IPS-18a (cell line): ENCODE measurements at regions not wholly inside any gene's neighbourhood (a gene's known extent, or its start where the extent isn't known, plus 50 kb on each side); places are given as distances from the start of the nearest gene placed in this dataset.

Experiments
- H3K27ac ChIP-seq: one replicate; pipeline ENCODE4 v1.5.1; 2013; ENCODE audit warnings: low read length
- H3K27me3 ChIP-seq: one replicate; pipeline ENCODE4 v1.6.1; 2013; ENCODE audit warnings: mild to moderate bottlenecking, low read length; ENCODE audit not compliant: control insufficient read depth, insufficient read depth
- H3K36me3 ChIP-seq: one replicate; pipeline ENCODE4 v1.6.1; 2013; ENCODE audit warnings: low read depth, low read length; ENCODE audit not compliant: control insufficient read depth
- H3K4me1 ChIP-seq: one replicate; pipeline ENCODE4 v1.6.1; 2013; ENCODE audit warnings: low read depth, low read length; ENCODE audit not compliant: control insufficient read depth
- H3K4me3 ChIP-seq: one replicate; pipeline ENCODE4 v1.5.1; 2013; ENCODE audit warnings: low read length
- H3K9ac ChIP-seq: one replicate; pipeline ENCODE4 v1.6.1; 2013; ENCODE audit warnings: mild to moderate bottlenecking, low read length, moderate library complexity
- H3K9me3 ChIP-seq: one replicate; pipeline ENCODE4 v1.6.1; 2013; ENCODE audit warnings: low read depth, low read length; ENCODE audit not compliant: control insufficient read depth

- H3K9me3 ChIP-seq: no peaks in the 10 kb centered on the region
- no peaks in the 10 kb centered on the region for H3K36me3 ChIP-seq
- H3K27me3 ChIP-seq: no peaks in the 10 kb centered on the region
- no peak overlapping the region for H3K27ac ChIP-seq
- no peak overlapping the region for H3K4me3 ChIP-seq
- no peak overlapping the region for H3K9ac ChIP-seq
- no peaks in the 10 kb centered on the region for H3K4me1 ChIP-seq
Observed at GRCh38 chr5:171678646-171679045, 107.0 kb upstream of the SMIM23 start.

GRCh38 chr5:171680485-171680884, 105.1 kb upstream of the SMIM23 start:
- Histone ChIP-seq H3K4me1 (no peaks in the 10 kb centered on the region), H3K27me3 (no peaks in the 10 kb centered on the region), H3K9me3 (no peaks in the 10 kb centered on the region), H3K9ac (no peak overlapping the region), H3K4me3 (no peak overlapping the region), H3K27ac (no peak overlapping the region), H3K36me3 (no peaks in the 10 kb centered on the region)

- Histone ChIP-seq H3K9ac (no peak overlapping the region), H3K4me3 (no peak overlapping the region), H3K27ac (no peak overlapping the region), H3K4me1 (no peaks in the 10 kb centered on the region), H3K36me3 (no peaks in the 10 kb centered on the region), H3K9me3 (no peaks in the 10 kb centered on the region), H3K27me3 (no peaks in the 10 kb centered on the region)
Observed at GRCh38 chr5:171681061-171681460, 104.6 kb upstream of the SMIM23 start.

GRCh38 chr5:171681677-171682076, 103.9 kb upstream of the SMIM23 start:
- H3K9me3 ChIP-seq: no peaks in the 10 kb centered on the region
- no peak overlapping the region for H3K9ac ChIP-seq

GRCh38 chr5:171682801-171683200, 102.8 kb upstream of the SMIM23 start:
- no peaks in the 10 kb centered on the region for H3K27me3 ChIP-seq
- no peaks in the 10 kb centered on the region for H3K36me3 ChIP-seq
- H3K9ac ChIP-seq: no peak overlapping the region
- H3K27ac ChIP-seq: no peak overlapping the region
- H3K4me1 ChIP-seq: no peaks in the 10 kb centered on the region
- no peaks in the 10 kb centered on the region for H3K9me3 ChIP-seq
- H3K4me3 ChIP-seq: no peak overlapping the region

More at GRCh38 chr5:171681677-171682076, 103.9 kb upstream of the SMIM23 start:
- Histone ChIP-seq H3K27me3 (no peaks in the 10 kb centered on the region), H3K27ac (no peak overlapping the region), H3K4me3 (no peak overlapping the region), H3K4me1 (no peaks in the 10 kb centered on the region), H3K36me3 (no peaks in the 10 kb centered on the region)

- Histone ChIP-seq H3K4me1 (no peaks in the 10 kb centered on the region), H3K36me3 (no peaks in the 10 kb centered on the region), H3K4me3 (no peak overlapping the region), H3K27ac (no peak overlapping the region), H3K9me3 (no peaks in the 10 kb centered on the region), H3K9ac (no peak overlapping the region), H3K27me3 (no peaks in the 10 kb centered on the region)
Observed at GRCh38 chr5:171684169-171684568, 101.4 kb upstream of the SMIM23 start.

- H3K27ac ChIP-seq: no peak overlapping the region
- H3K9ac ChIP-seq: no peak overlapping the region
- H3K4me1 ChIP-seq: no peaks in the 10 kb centered on the region
- no peaks in the 10 kb centered on the region for H3K27me3 ChIP-seq
- no peaks in the 10 kb centered on the region for H3K36me3 ChIP-seq
- no peaks in the 10 kb centered on the region for H3K9me3 ChIP-seq
- no peak overlapping the region for H3K4me3 ChIP-seq
Observed at GRCh38 chr5:171688696-171689495, 96.7 kb upstream of the SMIM23 start.

- H3K36me3 ChIP-seq: no peaks in the 10 kb centered on the region
- H3K27ac ChIP-seq: no peak overlapping the region
- no peak overlapping the region for H3K9ac ChIP-seq
- no peak overlapping the region for H3K4me3 ChIP-seq
- no peaks in the 10 kb centered on the region for H3K27me3 ChIP-seq
- no peaks in the 10 kb centered on the region for H3K4me1 ChIP-seq
- no peaks in the 10 kb centered on the region for H3K9me3 ChIP-seq
Observed at GRCh38 chr5:171689853-171690417, 95.7 kb upstream of the SMIM23 start.

GRCh38 chr5:171692107-171692506, 93.5 kb upstream of the SMIM23 start:
- Histone ChIP-seq H3K9ac (no peak overlapping the region), H3K4me3 (no peak overlapping the region), H3K36me3 (no peaks in the 10 kb centered on the region), H3K9me3 (no peaks in the 10 kb centered on the region), H3K4me1 (no peaks in the 10 kb centered on the region), H3K27me3 (no peaks in the 10 kb centered on the region), H3K27ac (no peak overlapping the region)

GRCh38 chr5:171692936-171693335, 92.7 kb upstream of the SMIM23 start:
- no peaks in the 10 kb centered on the region for H3K9me3 ChIP-seq
- H3K36me3 ChIP-seq: no peaks in the 10 kb centered on the region
- no peaks in the 10 kb centered on the region for H3K4me1 ChIP-seq
- H3K27ac ChIP-seq: no peak overlapping the region
- H3K27me3 ChIP-seq: no peaks in the 10 kb centered on the region
- no peak overlapping the region for H3K9ac ChIP-seq
- no peak overlapping the region for H3K4me3 ChIP-seq

GRCh38 chr5:171693412-171693811, 92.2 kb upstream of the SMIM23 start:
- Histone ChIP-seq H3K27me3 (no peaks in the 10 kb centered on the region), H3K4me3 (no peak overlapping the region), H3K9ac (no peak overlapping the region), H3K4me1 (no peaks in the 10 kb centered on the region), H3K36me3 (no peaks in the 10 kb centered on the region), H3K9me3 (no peaks in the 10 kb centered on the region), H3K27ac (no peak overlapping the region)

- H3K36me3 ChIP-seq: no peaks in the 10 kb centered on the region
- H3K4me1 ChIP-seq: no peaks in the 10 kb centered on the region
- no peak overlapping the region for H3K4me3 ChIP-seq
- H3K9me3 ChIP-seq: no peaks in the 10 kb centered on the region
- no peaks in the 10 kb centered on the region for H3K27me3 ChIP-seq
- H3K27ac ChIP-seq: no peak overlapping the region
- H3K9ac ChIP-seq: no peak overlapping the region
Observed at GRCh38 chr5:171695804-171696203, 89.8 kb upstream of the SMIM23 start.
